GM12873 (cell line): ENCODE measurements at regions not wholly inside any gene's neighbourhood (a gene's known extent, or its start where the extent isn't known, plus 50 kb on each side); places are given as distances from the start of the nearest gene placed in this dataset.

Experiments
- TF ChIP-seq, protein P1 (sequence below): IDR thresholded peaks from 2 replicates; pipeline ENCODE4 v1.5.1; 2012; ENCODE audit warnings: low read depth, mild to moderate bottlenecking, moderate library complexity, low read length, control low read depth; ENCODE audit not compliant: insufficient read depth; ENCODE audit errors: missing control alignments

DNA sequence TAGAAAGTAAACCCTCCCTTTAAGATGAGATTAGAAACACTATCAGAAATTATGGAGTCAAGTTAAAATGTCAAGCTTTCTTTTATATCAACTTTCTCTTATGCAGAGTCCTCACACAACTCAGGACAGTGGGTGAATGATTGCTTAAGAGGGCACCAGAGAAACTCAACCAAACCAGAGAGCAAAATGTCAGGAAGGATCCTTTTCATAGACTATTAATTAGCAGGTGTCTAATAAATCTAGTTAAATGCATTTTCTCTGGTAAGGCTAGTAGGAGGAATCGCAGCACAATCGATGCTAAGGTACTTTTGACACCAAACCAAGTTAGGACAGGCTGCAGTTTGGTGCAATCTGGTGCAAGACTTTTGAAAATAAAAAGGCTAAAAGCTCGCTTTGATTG, 614.7 kb upstream of the FOXG1 start:
- TF ChIP-seq, protein P1, sequence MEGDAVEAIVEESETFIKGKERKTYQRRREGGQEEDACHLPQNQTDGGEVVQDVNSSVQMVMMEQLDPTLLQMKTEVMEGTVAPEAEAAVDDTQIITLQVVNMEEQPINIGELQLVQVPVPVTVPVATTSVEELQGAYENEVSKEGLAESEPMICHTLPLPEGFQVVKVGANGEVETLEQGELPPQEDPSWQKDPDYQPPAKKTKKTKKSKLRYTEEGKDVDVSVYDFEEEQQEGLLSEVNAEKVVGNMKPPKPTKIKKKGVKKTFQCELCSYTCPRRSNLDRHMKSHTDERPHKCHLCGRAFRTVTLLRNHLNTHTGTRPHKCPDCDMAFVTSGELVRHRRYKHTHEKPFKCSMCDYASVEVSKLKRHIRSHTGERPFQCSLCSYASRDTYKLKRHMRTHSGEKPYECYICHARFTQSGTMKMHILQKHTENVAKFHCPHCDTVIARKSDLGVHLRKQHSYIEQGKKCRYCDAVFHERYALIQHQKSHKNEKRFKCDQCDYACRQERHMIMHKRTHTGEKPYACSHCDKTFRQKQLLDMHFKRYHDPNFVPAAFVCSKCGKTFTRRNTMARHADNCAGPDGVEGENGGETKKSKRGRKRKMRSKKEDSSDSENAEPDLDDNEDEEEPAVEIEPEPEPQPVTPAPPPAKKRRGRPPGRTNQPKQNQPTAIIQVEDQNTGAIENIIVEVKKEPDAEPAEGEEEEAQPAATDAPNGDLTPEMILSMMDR, result no peak

DNA sequence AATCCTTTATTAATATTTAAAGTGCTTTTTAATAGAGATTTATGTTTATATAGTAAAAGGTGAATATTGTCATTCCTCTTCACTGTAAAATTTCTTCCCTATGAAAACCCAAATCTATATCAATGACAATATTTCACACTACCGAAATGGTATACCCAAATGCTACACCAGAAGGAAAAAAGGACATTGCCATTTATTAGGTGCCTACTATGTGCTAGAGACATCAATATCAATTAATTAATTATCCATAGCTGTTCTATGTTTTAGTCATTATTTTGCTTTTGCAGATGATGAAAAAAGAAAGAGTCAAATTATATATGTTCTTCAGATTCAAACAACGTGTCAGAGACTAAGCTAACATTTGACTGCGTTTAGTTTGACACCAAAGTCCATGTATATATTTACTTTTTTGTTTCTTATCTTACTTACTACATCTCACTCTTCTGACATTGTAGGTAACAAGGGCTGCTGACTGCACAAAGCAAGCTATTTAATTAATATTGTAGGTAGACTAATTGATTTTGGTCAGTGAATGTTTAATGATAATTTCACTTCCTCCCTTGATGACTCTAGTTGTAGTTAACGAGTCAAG, 614.0 kb upstream of the FOXG1 start:
- TF ChIP-seq, protein P1, result no peak

DNA sequence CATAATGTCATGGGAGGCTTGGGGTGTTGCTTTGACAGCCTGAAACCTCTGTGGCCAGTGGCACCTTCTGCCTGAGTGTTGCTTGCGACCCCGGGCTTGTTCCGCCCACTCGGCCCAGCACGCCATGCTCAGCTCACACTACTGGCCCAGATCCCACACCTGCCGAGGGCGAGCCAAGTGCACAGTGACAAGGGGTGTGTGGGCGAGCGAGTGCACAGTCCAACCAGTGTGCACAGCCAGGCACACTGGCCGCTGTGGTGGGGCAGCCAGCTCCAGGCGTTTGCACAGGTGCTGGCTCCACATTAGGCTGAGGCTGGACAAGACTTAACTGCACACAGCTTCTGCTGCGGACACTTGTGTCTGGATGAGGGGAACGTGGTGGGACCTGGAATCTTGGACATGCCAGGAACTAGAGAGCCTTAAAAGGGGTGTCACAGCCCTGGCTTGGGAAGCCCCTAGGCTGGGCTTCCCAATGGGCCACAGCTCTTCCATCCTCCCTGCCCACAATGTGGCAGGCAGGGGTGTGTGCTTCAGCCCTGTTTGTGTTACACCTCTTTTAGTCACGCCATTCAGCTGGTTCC, 609.2 kb upstream of the FOXG1 start:
- TF ChIP-seq, protein P1, result no peak

DNA sequence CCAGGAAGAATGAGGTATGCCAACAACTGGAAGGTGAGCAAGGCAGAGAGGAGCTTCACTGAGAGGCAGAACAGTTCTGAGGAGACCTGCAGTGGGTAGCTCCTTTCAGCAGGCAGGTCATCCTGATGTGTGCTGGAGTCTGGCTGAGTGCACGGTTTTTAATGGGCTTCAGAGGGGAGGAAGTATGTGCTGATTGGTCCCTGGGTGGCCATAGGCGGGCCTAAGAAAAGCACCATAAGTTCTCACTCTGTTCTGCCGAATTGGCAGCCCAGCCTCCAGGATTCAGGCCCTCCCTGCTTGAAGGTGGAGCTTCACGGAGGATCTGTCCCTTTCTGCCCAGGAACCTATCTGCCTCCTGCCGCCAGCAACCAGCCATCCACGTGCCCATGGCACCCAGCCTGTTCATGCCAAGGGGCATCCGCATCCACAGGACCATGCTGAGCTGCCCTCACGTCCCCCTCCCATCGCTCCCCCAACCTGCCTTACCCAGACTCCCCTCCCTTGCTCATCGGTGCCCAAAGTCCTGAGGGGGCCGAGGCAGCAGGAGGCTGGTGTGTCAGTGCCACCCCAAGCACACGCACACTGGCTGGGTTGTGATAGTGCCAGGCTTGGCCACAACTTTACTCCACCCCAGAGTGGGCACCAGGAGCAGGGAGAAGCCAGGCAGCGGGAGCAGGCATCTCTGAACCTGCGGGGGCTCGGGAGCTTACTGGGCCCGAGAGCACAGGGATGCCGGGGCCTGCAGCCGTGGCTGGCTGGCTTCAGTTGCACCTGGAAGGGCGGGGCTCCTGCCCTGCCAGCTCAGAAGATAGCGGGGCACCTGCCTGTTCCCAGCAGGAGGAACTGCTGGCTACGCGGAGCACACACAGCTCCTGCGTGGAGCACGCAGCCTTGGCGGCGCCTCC, 608.4 kb upstream of the FOXG1 start:
- TF ChIP-seq, protein P1, result no peak

DNA sequence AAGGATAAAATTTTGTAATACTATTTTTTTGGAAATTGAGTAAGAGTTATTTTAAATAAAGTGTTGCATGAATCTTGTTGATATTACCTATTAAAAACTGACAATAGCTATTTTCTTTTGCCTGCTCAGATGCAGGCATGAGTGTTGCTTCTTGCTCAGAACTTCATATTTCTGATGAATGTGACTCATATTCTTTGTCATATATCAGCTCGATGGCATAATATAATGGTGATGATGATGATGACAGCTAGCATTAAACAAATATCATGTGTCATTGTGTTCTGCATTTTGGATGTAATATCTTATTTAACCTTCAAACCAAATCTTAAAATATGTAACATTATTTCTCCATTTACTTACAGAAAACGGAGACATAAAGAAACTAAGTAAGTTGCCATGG, 605.5 kb upstream of the FOXG1 start:
- TF ChIP-seq, protein P1, result no peak

DNA sequence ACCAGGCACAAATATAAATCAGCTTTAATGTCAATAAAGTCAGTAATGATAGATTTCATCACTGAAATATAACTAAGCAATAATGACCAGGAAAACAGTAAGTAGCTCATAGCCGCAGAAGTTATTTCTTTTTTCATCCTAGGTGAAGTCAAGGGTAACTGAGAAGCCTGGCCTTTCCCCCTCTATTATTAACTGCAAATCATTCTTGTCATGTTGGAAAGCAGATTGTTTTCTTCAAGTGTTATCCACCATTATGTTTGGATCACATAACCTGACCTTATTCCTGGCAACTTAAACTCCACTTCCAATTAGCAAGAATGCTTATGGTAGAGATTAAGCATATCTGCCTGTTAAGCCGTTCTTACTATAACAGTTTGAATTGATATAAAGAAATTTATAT, 603.4 kb upstream of the FOXG1 start:
- TF ChIP-seq, protein P1, result no peak

DNA sequence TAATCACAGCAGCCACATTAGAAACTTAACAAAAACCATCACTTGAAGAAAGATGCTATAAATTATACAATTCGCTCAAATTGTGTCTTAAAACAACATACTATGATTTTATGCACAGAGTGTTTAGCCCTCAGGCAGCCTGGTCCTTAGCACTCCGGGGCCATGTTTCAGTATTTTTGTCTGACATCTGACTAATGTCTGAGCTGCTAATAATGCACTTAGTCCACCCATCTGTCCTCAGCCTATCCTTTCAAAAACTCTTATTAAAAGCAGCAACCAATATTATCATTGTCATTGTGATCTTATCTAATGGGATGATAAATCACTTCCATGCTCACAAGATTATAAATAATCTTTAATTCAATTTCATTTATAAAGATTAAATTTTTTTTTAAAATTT, 602.7 kb upstream of the FOXG1 start:
- TF ChIP-seq, protein P1, result no peak
